ENCODE measurements at regions not wholly inside any gene's neighbourhood (a gene's known extent, or its start where the extent isn't known, plus 50 kb on each side); places are given as distances from the start of the nearest gene placed in this dataset.

DNA sequence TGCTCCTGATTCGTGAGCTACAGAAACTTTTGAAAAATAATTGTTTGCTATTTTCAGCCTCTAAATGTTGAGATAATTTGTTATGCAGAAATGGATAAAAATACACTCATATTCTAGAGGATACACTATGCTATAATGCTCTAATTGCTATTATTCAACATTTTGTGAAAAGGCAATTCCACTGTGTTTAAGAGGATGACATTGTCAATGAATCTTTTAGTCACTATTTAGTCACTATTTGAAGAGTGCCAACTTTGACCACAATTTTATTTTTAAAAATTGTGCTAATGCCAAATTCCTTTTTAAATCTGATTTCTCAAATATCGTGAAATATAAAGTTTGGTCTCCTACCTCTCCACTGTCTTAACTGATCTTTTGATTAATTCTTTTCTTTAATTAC is 604.9 kb upstream of the KCNMB2 start (continued):
- TF ChIP-seq CHD7 (IDR thresholded peaks at IDR 0.05; ENCODE audit: insufficient replicate concordance, low read length) (no peak), TAF7 (optimal IDR thresholded peaks at IDR 0.05; ENCODE audit: borderline replicate concordance, low read depth, low read length) (no peak), RAD21 (IDR thresholded peaks at IDR 0.05 in 1 of 2, conservative IDR thresholded peaks at IDR 0.05 in 1 of 2; ENCODE audit: low read depth in 2 of 2, low read length in 2 of 2) (no peak)
